ENCODE measurements at regions not wholly inside any gene's neighbourhood (a gene's known extent, or its start where the extent isn't known, plus 50 kb on each side); places are given as distances from the start of the nearest gene placed in this dataset.

DNA sequence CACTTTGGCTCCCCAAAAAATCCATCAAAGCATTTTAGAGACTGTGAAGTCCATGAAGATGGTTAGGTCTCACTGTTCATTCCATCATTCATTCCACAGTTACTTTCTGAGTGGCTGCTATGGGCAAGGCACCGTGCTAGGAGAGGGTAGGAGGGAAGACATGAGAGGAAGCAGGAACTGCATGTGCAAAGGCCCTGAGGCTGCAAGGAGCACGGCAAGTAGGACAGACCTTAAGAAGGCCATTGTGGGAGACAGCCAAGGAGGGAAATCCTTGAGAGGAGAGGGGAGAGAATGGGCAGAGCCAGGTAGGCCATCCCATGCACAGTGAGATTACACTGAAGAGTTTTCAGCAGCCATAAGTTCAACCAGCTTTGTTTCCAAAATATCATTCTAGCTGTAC lies 196.2 kb upstream of the DYNLRB2 start:
- no peak overlapping the region for H3K27ac Mint-ChIP-seq
- Histone ChIP-seq H3K27ac (ENCODE audit: low read depth, low read length) (no peak overlapping the region), H3K36me3 (ENCODE audit: insufficient read depth, low read length) (no peaks in the 10 kb centered on the region), H3K27me3 (ENCODE audit: insufficient read depth, low read length, poor library complexity, severe bottlenecking) (no peaks in the 10 kb centered on the region), H3K9me3 (ENCODE audit: low read length) (no peaks in the 10 kb centered on the region), H3K4me1 (ENCODE audit: insufficient read depth, low read length) (no peaks in the 10 kb centered on the region), H3K4me3 (ENCODE audit: low read length) (no peak overlapping the region)
- H3K9me3 Mint-ChIP-seq = peaks cover 0 to 5% (median 0%) of the 10 kb centered on the region in 5 donors
- POLR2A ChIA-PET = no interaction called here
- CTCF ChIA-PET = no interaction called here
- no peak overlapping the region for H3K4me3 Mint-ChIP-seq
- no peaks in the 10 kb centered on the region for H3K36me3 Mint-ChIP-seq
- no peak for DNase-seq
- peaks cover 4 to 10% of the 10 kb centered on the region in 2 donors for H3K27me3 Mint-ChIP-seq
- H3K4me1 Mint-ChIP-seq = no peaks in the 10 kb centered on the region

DNA sequence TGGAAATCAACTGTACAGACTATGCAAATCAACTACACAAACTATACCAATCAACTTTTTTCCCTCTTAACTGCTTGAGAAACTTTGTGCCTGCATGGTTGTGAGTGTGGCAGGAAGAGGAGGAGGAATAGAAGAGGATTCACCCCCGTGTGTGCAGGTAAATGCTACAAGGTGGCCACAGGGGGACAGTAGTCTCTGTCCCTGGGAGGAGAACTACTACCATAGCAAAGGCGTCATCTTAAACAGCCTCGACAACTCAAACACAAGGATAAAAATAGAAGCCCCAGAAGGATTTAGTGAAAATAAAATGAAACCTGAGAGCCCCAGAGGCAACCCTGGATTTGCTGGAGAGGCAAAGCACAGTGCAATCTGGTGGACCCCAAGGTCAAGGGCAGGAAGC lies 199.5 kb upstream of the DYNLRB2 start:
- Mint-ChIP-seq H3K9me3 (peaks cover 0 to 1% (median 0%) of the 10 kb centered on the region in 5 donors), H3K27ac (no peak overlapping the region), H3K4me1 (no peaks in the 10 kb centered on the region), H3K27me3 (peaks cover 4 to 19% of the 10 kb centered on the region in 2 donors), H3K36me3 (no peaks in the 10 kb centered on the region), H3K4me3 (no peak overlapping the region)
- H3K4me3 ChIP-seq (ENCODE audit: low read length) = no peak overlapping the region
- H3K4me1 ChIP-seq (ENCODE audit: insufficient read depth, low read length) = no peaks in the 10 kb centered on the region
- H3K9me3 ChIP-seq (ENCODE audit: low read length) = no peaks in the 10 kb centered on the region
- no peaks in the 10 kb centered on the region for H3K36me3 ChIP-seq (ENCODE audit: insufficient read depth, low read length)
- CTCF ChIA-PET = no interaction called here
- no peak for DNase-seq
- no peak overlapping the region for H3K27ac ChIP-seq (ENCODE audit: low read depth, low read length)
- H3K27me3 ChIP-seq (ENCODE audit: insufficient read depth, low read length, poor library complexity, severe bottlenecking) = no peaks in the 10 kb centered on the region
- POLR2A ChIA-PET = no interaction called here

DNA sequence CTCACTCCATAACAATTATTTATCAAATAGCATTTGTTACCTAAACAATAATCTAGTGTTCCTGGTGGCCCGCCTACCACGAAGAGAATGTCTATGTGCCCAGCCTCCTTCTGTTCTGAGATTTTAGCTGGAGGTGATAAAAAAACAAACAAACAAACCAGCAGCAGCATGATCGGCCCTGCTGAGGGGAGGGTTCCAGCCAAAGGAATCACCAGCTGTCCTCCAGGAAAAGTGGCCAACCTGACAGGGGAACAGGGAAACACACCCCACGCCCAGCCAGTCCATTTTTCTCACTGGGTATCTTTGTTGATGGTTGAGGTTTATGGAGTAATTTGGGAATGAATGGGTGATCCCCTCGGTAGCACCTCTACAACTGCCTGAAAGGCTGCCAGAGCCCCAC lies 203.0 kb upstream of the DYNLRB2 start:
- Mint-ChIP-seq H3K27ac (no peak overlapping the region), H3K36me3 (no peaks in the 10 kb centered on the region), H3K4me1 (no peaks in the 10 kb centered on the region), H3K9me3 (no peaks in the 10 kb centered on the region), H3K4me3 (no peak overlapping the region), H3K27me3 (peaks cover 3 to 23% of the 10 kb centered on the region in 2 donors)
- DNase-seq = no peak
- Histone ChIP-seq H3K36me3 (ENCODE audit: insufficient read depth, low read length) (no peaks in the 10 kb centered on the region), H3K4me1 (ENCODE audit: insufficient read depth, low read length) (no peaks in the 10 kb centered on the region), H3K27me3 (ENCODE audit: insufficient read depth, low read length, poor library complexity, severe bottlenecking) (no peaks in the 10 kb centered on the region), H3K4me3 (ENCODE audit: low read length) (no peak overlapping the region), H3K9me3 (ENCODE audit: low read length) (no peaks in the 10 kb centered on the region), H3K27ac (ENCODE audit: low read depth, low read length) (no peak overlapping the region)
- ChIA-PET POLR2A (no interaction called here), CTCF (no interaction called here)

DNA sequence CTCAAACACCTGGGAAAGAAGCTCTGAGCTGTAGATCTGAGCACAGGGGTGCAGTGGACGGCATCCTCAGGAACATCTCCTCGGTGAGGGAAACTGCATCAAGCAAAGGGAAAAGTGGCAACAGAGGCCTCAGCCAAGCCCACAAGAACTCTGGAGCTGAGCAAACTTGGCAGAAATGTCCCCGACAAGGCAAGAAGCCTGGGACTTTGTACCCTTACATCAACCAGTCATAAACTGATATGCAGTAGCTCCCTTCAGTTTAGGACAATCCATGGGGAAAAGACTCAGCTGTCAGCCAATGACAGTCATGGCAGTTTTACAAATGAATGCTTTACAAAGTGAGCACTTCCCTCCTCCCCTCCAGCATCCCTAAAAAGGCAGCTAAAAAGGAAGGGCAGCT lies 210.0 kb upstream of the DYNLRB2 start:
- ChIA-PET CTCF (no interaction called here), POLR2A (no interaction called here)
- Mint-ChIP-seq H3K36me3 (no peaks in the 10 kb centered on the region), H3K4me3 (no peak overlapping the region), H3K27me3 (peaks cover 5 to 25% of the 10 kb centered on the region in 2 donors), H3K27ac (no peak overlapping the region), H3K4me1 (no peaks in the 10 kb centered on the region), H3K9me3 (no peaks in the 10 kb centered on the region)
- Histone ChIP-seq H3K9me3 (ENCODE audit: low read length) (no peaks in the 10 kb centered on the region), H3K4me3 (ENCODE audit: low read length) (no peak overlapping the region), H3K36me3 (ENCODE audit: insufficient read depth, low read length) (no peaks in the 10 kb centered on the region), H3K27ac (ENCODE audit: low read depth, low read length) (no peak overlapping the region), H3K4me1 (ENCODE audit: insufficient read depth, low read length) (no peaks in the 10 kb centered on the region), H3K27me3 (ENCODE audit: insufficient read depth, low read length, poor library complexity, severe bottlenecking) (no peaks in the 10 kb centered on the region)
- no peak for DNase-seq

DNA sequence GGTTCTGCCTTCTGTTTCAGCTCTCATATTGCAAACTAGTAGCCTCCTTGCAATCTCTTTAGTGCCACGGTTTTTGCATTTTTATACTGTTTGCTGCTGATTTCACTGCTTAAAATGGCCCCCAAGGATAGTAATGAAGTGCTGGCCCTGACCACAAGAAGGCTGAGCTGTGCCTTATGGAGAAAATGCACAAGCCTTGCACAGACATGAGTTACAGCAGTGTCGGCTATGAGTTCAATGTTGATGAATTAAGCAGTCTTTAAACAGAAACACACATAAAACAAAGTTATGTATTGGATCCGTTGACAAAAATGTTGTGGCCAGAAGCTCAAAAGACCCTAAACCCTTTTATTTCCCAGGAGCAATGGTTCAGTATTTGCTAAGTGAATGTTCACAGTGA lies 210.6 kb upstream of the DYNLRB2 start:
- Mint-ChIP-seq H3K9me3 (no peaks in the 10 kb centered on the region), H3K4me3 (no peak overlapping the region), H3K36me3 (no peaks in the 10 kb centered on the region), H3K4me1 (no peaks in the 10 kb centered on the region), H3K27ac (no peak overlapping the region), H3K27me3 (peaks cover 4 to 25% of the 10 kb centered on the region in 2 donors)
- no peak overlapping the region for H3K27ac ChIP-seq (ENCODE audit: low read depth, low read length)
- no peaks in the 10 kb centered on the region for H3K4me1 ChIP-seq (ENCODE audit: insufficient read depth, low read length)
- ChIA-PET CTCF (no interaction called here), POLR2A (no interaction called here)
- H3K27me3 ChIP-seq (ENCODE audit: insufficient read depth, low read length, poor library complexity, severe bottlenecking) = no peaks in the 10 kb centered on the region
- DNase-seq = no peak
- no peaks in the 10 kb centered on the region for H3K36me3 ChIP-seq (ENCODE audit: insufficient read depth, low read length)
- H3K9me3 ChIP-seq (ENCODE audit: low read length) = no peaks in the 10 kb centered on the region
- no peak overlapping the region for H3K4me3 ChIP-seq (ENCODE audit: low read length)

DNA sequence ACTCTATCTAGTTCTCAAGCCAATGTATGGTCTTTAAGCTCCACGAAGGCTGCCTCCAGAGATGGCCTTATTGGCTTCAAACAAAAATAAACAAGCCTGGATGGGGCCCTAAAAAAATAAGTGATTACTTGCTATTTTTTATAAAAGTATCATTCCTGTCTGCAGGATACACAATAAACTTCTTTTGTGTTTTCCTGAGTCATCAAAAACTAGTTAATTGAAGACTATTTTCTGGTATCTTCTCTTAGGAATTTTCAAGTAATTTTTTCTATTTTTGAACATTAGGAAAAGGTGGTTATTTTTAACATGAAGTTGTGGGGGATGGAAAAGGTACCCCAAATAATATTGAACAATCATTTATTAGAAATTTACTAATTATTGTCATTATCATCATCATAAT lies 213.1 kb upstream of the DYNLRB2 start:
- H3K4me3 ChIP-seq (ENCODE audit: low read length) = no peak overlapping the region
- CTCF ChIA-PET = no interaction called here

DNA sequence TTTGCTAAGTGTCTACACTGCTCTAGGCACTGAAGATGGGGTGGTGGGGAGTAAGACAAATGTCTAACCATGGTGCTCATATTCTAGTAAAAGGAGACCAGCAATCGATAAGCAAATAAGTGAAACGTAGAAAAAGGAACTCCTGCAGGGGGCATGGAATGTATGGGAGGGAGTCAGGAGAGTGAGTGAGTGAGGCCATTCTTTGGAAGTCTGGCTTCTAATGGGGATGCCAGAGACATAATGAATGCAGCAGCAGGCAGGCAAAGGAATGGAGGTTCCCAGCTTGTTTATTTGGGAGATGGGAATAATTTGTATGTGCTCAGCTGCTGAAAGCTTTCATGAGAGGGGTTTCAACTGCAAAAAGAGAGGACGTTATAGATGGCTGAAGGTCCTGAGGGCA lies 216.4 kb upstream of the DYNLRB2 start:
- ChIA-PET POLR2A (no interaction called here), CTCF (no interaction called here)
- Histone ChIP-seq H3K9me3 (ENCODE audit: low read length) (no peaks in the 10 kb centered on the region), H3K27ac (ENCODE audit: low read depth, low read length) (no peak overlapping the region), H3K27me3 (ENCODE audit: insufficient read depth, low read length, poor library complexity, severe bottlenecking) (no peaks in the 10 kb centered on the region), H3K36me3 (ENCODE audit: insufficient read depth, low read length) (no peaks in the 10 kb centered on the region), H3K4me1 (ENCODE audit: insufficient read depth, low read length) (no peaks in the 10 kb centered on the region), H3K4me3 (ENCODE audit: low read length) (no peak overlapping the region)
- Mint-ChIP-seq H3K36me3 (no peaks in the 10 kb centered on the region), H3K4me3 (no peak overlapping the region), H3K27me3 (peaks cover 9 to 22% of the 10 kb centered on the region in 2 donors), H3K9me3 (no peaks in the 10 kb centered on the region), H3K4me1 (no peaks in the 10 kb centered on the region), H3K27ac (peak overlapping the region in 1 of 8 donors; percentile 17)
- no peak for DNase-seq

More for the DNA sequence above, 213.1 kb upstream of the DYNLRB2 start:
- H3K4me1 Mint-ChIP-seq = no peaks in the 10 kb centered on the region
- no peaks in the 10 kb centered on the region for H3K9me3 Mint-ChIP-seq
- H3K27ac Mint-ChIP-seq = no peak overlapping the region
- H3K4me3 Mint-ChIP-seq = no peak overlapping the region
- no peaks in the 10 kb centered on the region for H3K36me3 Mint-ChIP-seq
- DNase-seq = no peak
- H3K9me3 ChIP-seq (ENCODE audit: low read length) = no peaks in the 10 kb centered on the region
- H3K27ac ChIP-seq (ENCODE audit: low read depth, low read length) = no peak overlapping the region
- H3K4me1 ChIP-seq (ENCODE audit: insufficient read depth, low read length) = no peaks in the 10 kb centered on the region
- H3K27me3 Mint-ChIP-seq = peaks cover 6 to 25% of the 10 kb centered on the region in 2 donors
- H3K27me3 ChIP-seq (ENCODE audit: insufficient read depth, low read length, poor library complexity, severe bottlenecking) = no peaks in the 10 kb centered on the region
- POLR2A ChIA-PET = no interaction called here
- H3K36me3 ChIP-seq (ENCODE audit: insufficient read depth, low read length) = no peaks in the 10 kb centered on the region

DNA sequence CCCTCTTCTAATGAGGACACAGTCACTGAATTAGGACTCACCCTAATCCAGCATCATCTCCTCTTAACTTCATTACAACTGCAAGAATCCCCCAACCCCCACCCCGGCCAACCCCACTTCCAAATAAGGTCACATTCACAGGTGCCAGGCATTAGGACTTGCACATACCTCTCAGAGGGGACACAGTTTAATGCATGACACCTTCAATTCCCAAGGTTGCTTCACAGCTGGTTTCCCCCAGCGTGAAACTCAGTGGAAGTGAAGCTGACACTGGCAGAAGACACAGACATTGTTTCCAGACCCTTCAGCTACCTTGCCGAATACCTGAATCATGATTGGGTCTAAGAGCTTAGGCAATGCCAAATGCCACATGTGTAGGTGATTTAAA lies 217.0 kb upstream of the DYNLRB2 start:
- H3K27ac Mint-ChIP-seq = no peak overlapping the region
- POLR2A ChIA-PET = no interaction called here

DNA sequence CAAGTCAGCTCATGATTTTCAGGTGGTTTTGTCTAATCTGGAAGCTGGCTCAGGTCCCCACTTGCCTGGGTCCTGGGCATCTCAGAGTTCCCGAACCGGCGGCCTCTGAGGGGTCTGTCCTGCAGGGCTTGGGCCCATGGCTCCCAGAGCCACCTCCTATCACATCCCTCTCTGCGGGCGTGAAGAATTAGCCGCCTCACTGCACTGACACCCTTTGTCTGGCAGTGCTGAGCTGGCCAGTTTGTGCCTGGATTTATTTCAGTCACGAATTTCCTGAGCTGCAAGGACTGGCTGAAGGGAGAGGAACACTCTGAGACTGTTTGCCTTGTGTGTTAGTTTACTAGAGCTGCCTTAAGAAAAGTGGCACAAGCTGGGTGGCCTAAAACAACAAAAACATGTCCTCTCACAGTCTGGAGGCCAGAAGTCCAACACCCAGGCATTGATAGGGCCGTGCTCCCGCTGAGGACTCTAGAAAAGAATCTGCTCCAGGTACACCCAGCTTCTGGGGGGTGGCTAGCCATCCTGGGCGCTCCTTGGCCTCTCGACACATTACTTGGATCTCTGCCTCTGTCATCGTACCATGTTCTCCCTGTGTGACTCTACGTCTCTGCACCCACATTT lies 217.5 kb upstream of the DYNLRB2 start:
- DNase-seq = no peak
- Mint-ChIP-seq H3K36me3 (no peaks in the 10 kb centered on the region), H3K27me3 (peaks cover 11 to 27% of the 10 kb centered on the region in 2 donors)

More for the DNA sequence above, 217.0 kb upstream of the DYNLRB2 start:
- no peaks in the 10 kb centered on the region for H3K36me3 ChIP-seq (ENCODE audit: insufficient read depth, low read length)
- H3K4me1 ChIP-seq (ENCODE audit: insufficient read depth, low read length) = no peaks in the 10 kb centered on the region
- H3K27me3 ChIP-seq (ENCODE audit: insufficient read depth, low read length, poor library complexity, severe bottlenecking) = no peaks in the 10 kb centered on the region
- H3K27ac ChIP-seq (ENCODE audit: low read depth, low read length) = no peak overlapping the region
- H3K27me3 Mint-ChIP-seq = peaks cover 9 to 22% of the 10 kb centered on the region in 2 donors
- no peaks in the 10 kb centered on the region for H3K9me3 Mint-ChIP-seq
- no peak overlapping the region for H3K4me3 ChIP-seq (ENCODE audit: low read length)
- no peaks in the 10 kb centered on the region for H3K36me3 Mint-ChIP-seq
- H3K4me1 Mint-ChIP-seq = no peaks in the 10 kb centered on the region
- no peak for DNase-seq
- H3K9me3 ChIP-seq (ENCODE audit: low read length) = no peaks in the 10 kb centered on the region
- CTCF ChIA-PET = no interaction called here
- no peak overlapping the region for H3K4me3 Mint-ChIP-seq

More for the DNA sequence above, 217.5 kb upstream of the DYNLRB2 start:
- Mint-ChIP-seq H3K4me3 (no peak overlapping the region), H3K9me3 (peaks cover 0 to 3% (median 0%) of the 10 kb centered on the region in 5 donors), H3K4me1 (no peaks in the 10 kb centered on the region), H3K27ac (no peak overlapping the region)
- Histone ChIP-seq H3K27ac (ENCODE audit: low read depth, low read length) (no peak overlapping the region), H3K4me3 (ENCODE audit: low read length) (no peak overlapping the region), H3K27me3 (ENCODE audit: insufficient read depth, low read length, poor library complexity, severe bottlenecking) (no peaks in the 10 kb centered on the region), H3K9me3 (ENCODE audit: low read length) (no peaks in the 10 kb centered on the region), H3K4me1 (ENCODE audit: insufficient read depth, low read length) (no peaks in the 10 kb centered on the region), H3K36me3 (ENCODE audit: insufficient read depth, low read length) (no peaks in the 10 kb centered on the region)
- POLR2A ChIA-PET = no interaction called here
- CTCF ChIA-PET = no interaction called here

All from CD8-positive, alpha-beta memory T cell (primary cell).